HepG2 (cell line): ENCODE measurements at regions not wholly inside any gene's neighbourhood (a gene's known extent, or its start where the extent isn't known, plus 50 kb on each side); places are given as distances from the start of the nearest gene placed in this dataset.
A peak's percentile ranks its signal among the peaks of the same experiment; 100 is the strongest.

Experiments
- ATAC-seq: fragments of 200-7000 bp; cut with Tn5 transposase; 3 replicates; pipeline ENCODE4 v1.9.1; 2020; ENCODE audit warnings: mild to moderate bottlenecking, moderate library complexity
- BruUV-seq: library from RNA; stranded (reverse); fragments of 400-500 nt; replicated peaks from 2 replicates; lab custom pipeline; 2021; lab: Mats Ljungman, UMichigan
- CTCF ChIA-PET: fragments of 300-600 bp; formaldehyde crosslinking; extraction: SDS; loops from one replicate; lab custom pipeline; 2021; ENCODE audit warnings: low total read pairs, inconsistent platforms, low intra/inter-chr PET ratio; lab: Yijun Ruan, JAX
- POLR2A ChIA-PET: fragments of 350-600 bp; sonication (Branson Sonifier 250); formaldehyde crosslinking; loops from one replicate; lab custom pipeline; 2020; ENCODE audit warnings: antibody characterized with exemption, inconsistent platforms; lab: Yijun Ruan, JAX
- DNase-seq: peaks from one replicate; pipeline ENCODE4 v3.0.0-alpha.2; 2015; ENCODE audit warnings: low spot score
- FAIRE-seq: peaks from 3 replicates; lab custom pipeline; 2011; peaks lifted over from hg19 to GRCh38; lab: Jason Lieb, UNC
- H2AFZ ChIP-seq: one replicate; pipeline ENCODE4 v1.6.1; 2011; ENCODE audit warnings: low read length, inconsistent platforms
- H3K27ac ChIP-seq: fragments of 300-600 bp; 3 replicates; pipeline ENCODE4 v1.8.0; 2011; ENCODE audit warnings: mixed run types, mild to moderate bottlenecking, mixed read lengths, low read length, inconsistent platforms; ENCODE audit not compliant: insufficient read depth; ENCODE audit errors: extremely low read length
- H3K27me3 ChIP-seq, 2 experiments: fragments of 200-600 bp in 1 of 2; 2 replicates in 1 of 2; 3 replicates in 1 of 2; pipeline versions ENCODE4 v1.6.0 to v1.8.0; 2011; ENCODE audit warnings: low read length in 2 of 2, mild to moderate bottlenecking in 2 of 2, moderate library complexity in 2 of 2, inconsistent platforms in 1 of 2; ENCODE audit not compliant: insufficient read depth in 2 of 2, control insufficient read depth in 1 of 2
- H3K36me3 ChIP-seq, 2 experiments: fragments of 200-600 bp in 1 of 2; replicated peaks in 1 of 2; 2 replicates in 1 of 2; 3 replicates in 1 of 2; pipeline versions ENCODE4 v1.5.1 to v1.8.0; 2011; ENCODE audit warnings: low read length in 2 of 2, inconsistent platforms in 1 of 2; ENCODE audit not compliant: insufficient read depth in 2 of 2, control insufficient read depth in 1 of 2
- H3K4me1 ChIP-seq: 2 replicates; pipeline ENCODE4 v1.5.1; 2012; ENCODE audit warnings: low read length, inconsistent platforms; ENCODE audit not compliant: insufficient read depth
- H3K4me2 ChIP-seq: 2 replicates; pipeline ENCODE4 v1.6.0; 2011; ENCODE audit warnings: low read depth, low read length, inconsistent platforms
- H3K4me3 ChIP-seq, 3 experiments: fragments of 200-600 bp in 1 of 3; sonication (generic), shearing (Covaris generic) in 1 of 3; replicated peaks in 1 of 3; 2 replicates each; pipeline ENCODE4 v1.5.1; 2011 to 2016; ENCODE audit warnings: low read length in 3 of 3, inconsistent platforms in 2 of 3, low read depth in 2 of 3, mild to moderate bottlenecking in 2 of 3, control low read depth in 1 of 3, mixed read lengths in 1 of 3; ENCODE audit not compliant: insufficient read depth in 1 of 3
- H3K79me2 ChIP-seq: one replicate; pipeline ENCODE4 v1.6.1; 2011; ENCODE audit warnings: low read length, inconsistent platforms; ENCODE audit not compliant: insufficient read depth
- H3K9ac ChIP-seq: 2 replicates; pipeline ENCODE4 v1.6.0; 2011; ENCODE audit warnings: mild to moderate bottlenecking, low read depth, low read length, inconsistent platforms; ENCODE audit not compliant: insufficient read depth
- H3K9me3 ChIP-seq: 2 replicates; pipeline ENCODE4 v1.5.1; 2012; ENCODE audit warnings: mild to moderate bottlenecking, low read length
- H4K20me1 ChIP-seq: 2 replicates; pipeline ENCODE4 v1.6.0; 2011; ENCODE audit warnings: inconsistent platforms, mild to moderate bottlenecking, low read length, moderate library complexity; ENCODE audit not compliant: insufficient read depth
- CBFB ChIP-seq: sonication (generic); formaldehyde crosslinking; IDR thresholded peaks from 2 replicates; pipeline ENCODE4 v1.4.0; 2020; ENCODE audit warnings: missing genetic modification reagents
- HHEX ChIP-seq: IDR thresholded peaks from 2 replicates; pipeline ENCODE4 v1.6.1; 2016; ENCODE audit warnings: control low read depth
- SOX5 ChIP-seq: IDR thresholded peaks from 2 replicates; pipeline ENCODE4 v1.6.1; 2016; ENCODE audit warnings: borderline replicate concordance
- TBX2 ChIP-seq: sonication (generic); formaldehyde crosslinking; IDR thresholded peaks from 2 replicates; pipeline ENCODE4 v1.5.0; 2020; ENCODE audit warnings: missing genetic modification reagents, mild to moderate bottlenecking, borderline replicate concordance
- TCF7 ChIP-seq: sonication (generic); IDR thresholded peaks from 2 replicates; pipeline ENCODE4 v1.6.1; 2016; ENCODE audit warnings: antibody characterized with exemption, low read depth
- ZNF101 ChIP-seq: sonication (generic); formaldehyde crosslinking; IDR thresholded peaks from 2 replicates; pipeline ENCODE4 v1.4.0; 2020; ENCODE audit warnings: mild to moderate bottlenecking, low read depth, missing genetic modification reagents, borderline replicate concordance
- WGBS: methylation state at CpG from one replicate; pipeline ENCODE4 v1.1.6; 2017; ENCODE audit warnings: low lambda C conversion rate; 5-methylcytosine and 5-hydroxymethylcytosine counted together
- in situ Hi-C: cut with HindIII; loops from 2 replicates; pipeline ENCODE4 v1.10.0; 2017; ENCODE audit warnings: low pct_unique_long_range_greater_than_20kb; ENCODE audit not compliant: extremely low pct_ligation_motif_present
- intact Hi-C: fragments of 100-400 bp; cut with micrococcal nuclease; formaldehyde crosslinking; loops from one replicate; pipeline ENCODE4 v1.10.0; 2022; ENCODE audit not compliant: unreplicated experiment
- TF ChIP-seq, protein P1 (sequence below): sonication (generic); formaldehyde crosslinking; IDR thresholded peaks from 2 replicates; pipeline ENCODE4 v1.4.0; 2020; ENCODE audit warnings: missing genetic modification reagents
- TF ChIP-seq, protein P2 (sequence below): sonication (generic); formaldehyde crosslinking; IDR thresholded peaks from 2 replicates; pipeline ENCODE4 v1.4.0; 2020; ENCODE audit warnings: mild to moderate bottlenecking, missing genetic modification reagents
- TF ChIP-seq, protein P3 (sequence below): sonication (generic); formaldehyde crosslinking; IDR thresholded peaks from 2 replicates; pipeline ENCODE4 v1.5.1; 2020; ENCODE audit warnings: mild to moderate bottlenecking, missing genetic modification reagents, moderate library complexity
- TF ChIP-seq, protein P4 (sequence below): sonication (generic); formaldehyde crosslinking; conservative IDR thresholded peaks from 2 replicates; pipeline ENCODE4 v1.4.0; 2020; ENCODE audit warnings: mild to moderate bottlenecking, missing genetic modification reagents, moderate library complexity
- TF ChIP-seq, protein P5 (sequence below): fragments of 450-650 bp; IDR thresholded peaks from 2 replicates; pipeline ENCODE4 v1.6.1; 2016

DNA sequence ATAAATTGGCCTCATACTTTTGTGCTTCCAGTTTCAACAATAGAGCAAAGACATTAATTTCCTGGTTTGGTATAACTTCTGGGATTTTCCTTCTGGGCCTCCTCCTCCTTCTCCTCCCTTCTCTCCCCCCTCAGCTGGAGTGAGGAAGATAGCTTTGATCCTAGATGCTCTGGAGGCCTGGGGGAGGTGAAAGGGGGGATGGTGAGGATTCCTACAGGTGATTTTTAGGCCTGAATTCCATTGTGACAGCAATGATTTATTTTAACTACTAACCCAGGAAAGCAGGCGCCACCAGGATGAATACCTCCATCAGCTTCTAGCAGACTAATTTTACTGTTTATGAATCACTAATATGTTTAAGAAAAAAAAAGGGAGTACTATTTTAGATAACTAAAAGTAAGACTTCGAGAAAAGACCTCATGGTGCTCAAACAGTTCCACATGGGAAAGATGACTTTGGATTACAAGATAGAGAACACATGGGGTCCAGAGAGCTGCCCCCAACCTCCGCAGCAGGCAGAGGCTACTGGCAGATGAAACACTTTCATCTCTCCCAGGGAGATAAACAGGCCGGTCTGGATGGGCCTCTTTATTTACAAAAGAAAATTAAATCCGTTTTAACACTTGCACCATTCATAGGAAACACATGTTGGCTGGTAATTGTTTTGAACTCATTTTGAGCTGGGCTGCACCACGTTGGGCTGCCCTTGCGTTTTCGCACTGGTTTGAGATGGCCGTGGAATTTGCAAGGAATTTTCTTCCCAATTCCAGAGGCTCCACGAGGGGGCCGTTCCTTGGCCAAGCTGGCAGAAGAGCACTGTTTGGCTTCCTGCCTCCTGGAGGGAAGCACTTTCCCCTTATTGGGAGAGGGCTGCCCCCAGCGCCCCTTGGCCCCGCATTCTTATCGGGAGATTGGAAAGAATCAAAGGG, 125.1 kb upstream of the STX18 start:
- H3K9me3 ChIP-seq = no peaks in the 10 kb centered on the region
- H3K4me1 ChIP-seq = peaks cover 36% of the 10 kb centered on the region
- ATAC-seq = peak; percentile 35; the same call in 2 of the 3 replicates
- no peak overlapping the region for H2AFZ ChIP-seq
- ChIA-PET CTCF (no interaction called here), POLR2A (no interaction called here)
- H3K79me2 ChIP-seq = no peaks in the 10 kb centered on the region
- in situ Hi-C loops (no loop called here), intact Hi-C loops (no loop called here)
- H3K4me2 ChIP-seq = no peak overlapping the region
- BruUV-seq = no TSS peak
- FAIRE-seq = no peak
- TF ChIP-seq TCF7 (peak; percentile 42; the same call in 1 of the 2 replicates), HHEX (CRISPR knock-in tag) (no peak), SOX5 (peak; percentile 16; the same call in 1 of the 2 replicates), TBX2 (CRISPR knock-in tag) (peak; percentile 60; the same call in 1 of the 2 replicates), ZNF101 (CRISPR knock-in tag) (no peak), CBFB (CRISPR knock-in tag) (no peak)
- TF ChIP-seq, protein P1, sequence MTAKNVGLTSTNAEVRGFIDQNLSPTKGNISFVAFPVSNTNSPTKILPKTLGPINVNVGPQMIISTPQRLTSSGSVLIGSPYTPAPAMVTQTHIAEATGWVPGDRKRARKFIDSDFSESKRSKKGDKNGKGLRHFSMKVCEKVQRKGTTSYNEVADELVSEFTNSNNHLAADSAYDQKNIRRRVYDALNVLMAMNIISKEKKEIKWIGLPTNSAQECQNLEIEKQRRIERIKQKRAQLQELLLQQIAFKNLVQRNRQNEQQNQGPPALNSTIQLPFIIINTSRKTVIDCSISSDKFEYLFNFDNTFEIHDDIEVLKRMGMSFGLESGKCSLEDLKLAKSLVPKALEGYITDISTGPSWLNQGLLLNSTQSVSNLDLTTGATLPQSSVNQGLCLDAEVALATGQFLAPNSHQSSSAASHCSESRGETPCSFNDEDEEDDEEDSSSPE (CRISPR knock-in tag) = no peak
- TF ChIP-seq, protein P2, sequence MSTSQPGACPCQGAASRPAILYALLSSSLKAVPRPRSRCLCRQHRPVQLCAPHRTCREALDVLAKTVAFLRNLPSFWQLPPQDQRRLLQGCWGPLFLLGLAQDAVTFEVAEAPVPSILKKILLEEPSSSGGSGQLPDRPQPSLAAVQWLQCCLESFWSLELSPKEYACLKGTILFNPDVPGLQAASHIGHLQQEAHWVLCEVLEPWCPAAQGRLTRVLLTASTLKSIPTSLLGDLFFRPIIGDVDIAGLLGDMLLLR = no peak
- TF ChIP-seq, protein P3, sequence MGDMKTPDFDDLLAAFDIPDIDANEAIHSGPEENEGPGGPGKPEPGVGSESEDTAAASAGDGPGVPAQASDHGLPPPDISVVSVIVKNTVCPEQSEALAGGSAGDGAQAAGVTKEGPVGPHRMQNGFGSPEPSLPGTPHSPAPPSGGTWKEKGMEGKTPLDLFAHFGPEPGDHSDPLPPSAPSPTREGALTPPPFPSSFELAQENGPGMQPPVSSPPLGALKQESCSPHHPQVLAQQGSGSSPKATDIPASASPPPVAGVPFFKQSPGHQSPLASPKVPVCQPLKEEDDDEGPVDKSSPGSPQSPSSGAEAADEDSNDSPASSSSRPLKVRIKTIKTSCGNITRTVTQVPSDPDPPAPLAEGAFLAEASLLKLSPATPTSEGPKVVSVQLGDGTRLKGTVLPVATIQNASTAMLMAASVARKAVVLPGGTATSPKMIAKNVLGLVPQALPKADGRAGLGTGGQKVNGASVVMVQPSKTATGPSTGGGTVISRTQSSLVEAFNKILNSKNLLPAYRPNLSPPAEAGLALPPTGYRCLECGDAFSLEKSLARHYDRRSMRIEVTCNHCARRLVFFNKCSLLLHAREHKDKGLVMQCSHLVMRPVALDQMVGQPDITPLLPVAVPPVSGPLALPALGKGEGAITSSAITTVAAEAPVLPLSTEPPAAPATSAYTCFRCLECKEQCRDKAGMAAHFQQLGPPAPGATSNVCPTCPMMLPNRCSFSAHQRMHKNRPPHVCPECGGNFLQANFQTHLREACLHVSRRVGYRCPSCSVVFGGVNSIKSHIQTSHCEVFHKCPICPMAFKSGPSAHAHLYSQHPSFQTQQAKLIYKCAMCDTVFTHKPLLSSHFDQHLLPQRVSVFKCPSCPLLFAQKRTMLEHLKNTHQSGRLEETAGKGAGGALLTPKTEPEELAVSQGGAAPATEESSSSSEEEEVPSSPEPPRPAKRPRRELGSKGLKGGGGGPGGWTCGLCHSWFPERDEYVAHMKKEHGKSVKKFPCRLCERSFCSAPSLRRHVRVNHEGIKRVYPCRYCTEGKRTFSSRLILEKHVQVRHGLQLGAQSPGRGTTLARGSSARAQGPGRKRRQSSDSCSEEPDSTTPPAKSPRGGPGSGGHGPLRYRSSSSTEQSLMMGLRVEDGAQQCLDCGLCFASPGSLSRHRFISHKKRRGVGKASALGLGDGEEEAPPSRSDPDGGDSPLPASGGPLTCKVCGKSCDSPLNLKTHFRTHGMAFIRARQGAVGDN (CRISPR knock-in tag) = 0 out of 2 replicates have a peak, but pooled peaks have one; percentile 20
- TF ChIP-seq, protein P4, sequence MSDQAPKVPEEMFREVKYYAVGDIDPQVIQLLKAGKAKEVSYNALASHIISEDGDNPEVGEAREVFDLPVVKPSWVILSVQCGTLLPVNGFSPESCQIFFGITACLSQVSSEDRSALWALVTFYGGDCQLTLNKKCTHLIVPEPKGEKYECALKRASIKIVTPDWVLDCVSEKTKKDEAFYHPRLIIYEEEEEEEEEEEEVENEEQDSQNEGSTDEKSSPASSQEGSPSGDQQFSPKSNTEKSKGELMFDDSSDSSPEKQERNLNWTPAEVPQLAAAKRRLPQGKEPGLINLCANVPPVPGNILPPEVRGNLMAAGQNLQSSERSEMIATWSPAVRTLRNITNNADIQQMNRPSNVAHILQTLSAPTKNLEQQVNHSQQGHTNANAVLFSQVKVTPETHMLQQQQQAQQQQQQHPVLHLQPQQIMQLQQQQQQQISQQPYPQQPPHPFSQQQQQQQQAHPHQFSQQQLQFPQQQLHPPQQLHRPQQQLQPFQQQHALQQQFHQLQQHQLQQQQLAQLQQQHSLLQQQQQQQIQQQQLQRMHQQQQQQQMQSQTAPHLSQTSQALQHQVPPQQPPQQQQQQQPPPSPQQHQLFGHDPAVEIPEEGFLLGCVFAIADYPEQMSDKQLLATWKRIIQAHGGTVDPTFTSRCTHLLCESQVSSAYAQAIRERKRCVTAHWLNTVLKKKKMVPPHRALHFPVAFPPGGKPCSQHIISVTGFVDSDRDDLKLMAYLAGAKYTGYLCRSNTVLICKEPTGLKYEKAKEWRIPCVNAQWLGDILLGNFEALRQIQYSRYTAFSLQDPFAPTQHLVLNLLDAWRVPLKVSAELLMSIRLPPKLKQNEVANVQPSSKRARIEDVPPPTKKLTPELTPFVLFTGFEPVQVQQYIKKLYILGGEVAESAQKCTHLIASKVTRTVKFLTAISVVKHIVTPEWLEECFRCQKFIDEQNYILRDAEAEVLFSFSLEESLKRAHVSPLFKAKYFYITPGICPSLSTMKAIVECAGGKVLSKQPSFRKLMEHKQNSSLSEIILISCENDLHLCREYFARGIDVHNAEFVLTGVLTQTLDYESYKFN (CRISPR knock-in tag) = 0 out of 2 replicates have a peak, but pooled peaks have one; percentile 19
- TF ChIP-seq, protein P5, sequence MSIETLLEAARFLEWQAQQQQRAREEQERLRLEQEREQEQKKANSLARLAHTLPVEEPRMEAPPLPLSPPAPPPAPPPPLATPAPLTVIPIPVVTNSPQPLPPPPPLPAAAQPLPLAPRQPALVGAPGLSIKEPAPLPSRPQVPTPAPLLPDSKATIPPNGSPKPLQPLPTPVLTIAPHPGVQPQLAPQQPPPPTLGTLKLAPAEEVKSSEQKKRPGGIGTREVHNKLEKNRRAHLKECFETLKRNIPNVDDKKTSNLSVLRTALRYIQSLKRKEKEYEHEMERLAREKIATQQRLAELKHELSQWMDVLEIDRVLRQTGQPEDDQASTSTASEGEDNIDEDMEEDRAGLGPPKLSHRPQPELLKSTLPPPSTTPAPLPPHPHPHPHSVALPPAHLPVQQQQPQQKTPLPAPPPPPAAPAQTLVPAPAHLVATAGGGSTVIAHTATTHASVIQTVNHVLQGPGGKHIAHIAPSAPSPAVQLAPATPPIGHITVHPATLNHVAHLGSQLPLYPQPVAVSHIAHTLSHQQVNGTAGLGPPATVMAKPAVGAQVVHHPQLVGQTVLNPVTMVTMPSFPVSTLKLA = peak; percentile 85
- H3K4me3 ChIP-seq = no peak overlapping the region
- H3K9ac ChIP-seq = no peak overlapping the region
- H3K36me3 ChIP-seq = no peaks in the 10 kb centered on the region
- H3K27ac ChIP-seq = peak overlapping the region; percentile 6
- WGBS = 69% methylated on average over 10 of the region's 14 CpGs
- no peaks in the 10 kb centered on the region for H3K27me3 ChIP-seq
- DNase-seq = no peak
- no peaks in the 10 kb centered on the region for H4K20me1 ChIP-seq
